Mammary epithelial cell (primary cell): ENCODE measurements at regions not wholly inside any gene's neighbourhood (a gene's known extent, or its start where the extent isn't known, plus 50 kb on each side); places are given as distances from the start of the nearest gene placed in this dataset.

ENCODE experiments used
- CTCF ChIP-seq, 2 donors: IDR thresholded peaks in 1 of 2; conservative IDR thresholded peaks in 1 of 2; 2 replicates each; pipeline ENCODE4 v1.5.1; 2011 to 2012; ENCODE audit warnings: inconsistent platforms in 2 of 2, low read length in 2 of 2, mild to moderate bottlenecking in 2 of 2, control low read depth in 1 of 2, low read depth in 1 of 2; ENCODE audit not compliant: insufficient read depth in 1 of 2; ENCODE audit errors: extremely low read depth in 1 of 2
- EZH2 ChIP-seq: IDR thresholded peaks from 2 replicates; pipeline ENCODE4 v1.6.1; 2012; ENCODE audit warnings: low read length, inconsistent platforms, borderline replicate concordance

- TF ChIP-seq CTCF (conservative IDR thresholded peaks at IDR 0.05 in 1 of 2, IDR thresholded peaks at IDR 0.05 in 1 of 2; ENCODE audit: extremely low read depth in 1 of 2, insufficient read depth in 1 of 2, low read depth in 1 of 2, low read length in 2 of 2) (no peak), EZH2 (no peak)
These were observed 646.5 kb downstream of the SATB2 start for GRCh38 chr2:198811198-198811597.
